ENCODE measurements at regions not wholly inside any gene's neighbourhood (a gene's known extent, or its start where the extent isn't known, plus 50 kb on each side); places are given as distances from the start of the nearest gene placed in this dataset.

DNA sequence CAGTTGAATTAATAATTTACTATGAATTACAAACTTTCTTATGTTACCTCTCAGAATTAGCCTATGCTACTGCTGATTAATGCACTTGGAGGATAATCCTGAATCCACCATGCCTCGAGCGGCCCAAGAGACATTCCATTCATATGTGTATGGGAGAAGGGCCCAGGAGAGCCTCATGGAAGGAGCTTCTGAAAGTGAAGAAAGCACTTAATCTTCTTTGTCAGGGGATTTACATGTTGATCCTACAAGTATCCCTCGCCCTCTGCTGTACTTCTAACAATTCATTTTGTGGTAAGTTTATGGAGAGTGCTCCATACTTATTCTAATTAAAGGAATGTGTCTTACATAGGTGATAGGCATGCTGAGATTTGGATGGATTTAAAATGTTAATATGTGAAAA is 1189.1 kb upstream of the NXPH2 start:
- Histone ChIP-seq H3K79me2 (ENCODE audit: insufficient read depth, low read length) (no peaks in the 10 kb centered on the region), H2AFZ (ENCODE audit: low read length) (no peak overlapping the region), H3K36me3 (ENCODE audit: insufficient read depth, low read length) (no peaks in the 10 kb centered on the region), H3K4me1 (ENCODE audit: insufficient read depth, low read length, poor library complexity, severe bottlenecking) (no peaks in the 10 kb centered on the region), H4K20me1 (ENCODE audit: insufficient read depth, low read length, poor library complexity, severe bottlenecking) (no peaks in the 10 kb centered on the region), H3K4me2 (ENCODE audit: low read depth, low read length, poor library complexity, severe bottlenecking) (no peak overlapping the region), H3K27me3 (ENCODE audit: insufficient read depth, low read length, poor library complexity, severe bottlenecking) (no peaks in the 10 kb centered on the region), H3K4me3 (ENCODE audit: low read length, poor library complexity, severe bottlenecking) (no peak overlapping the region), H3K9me2 (replicated peaks; ENCODE audit: low read depth, low read length) (no peaks in the 10 kb centered on the region), H3K9me3 (ENCODE audit: insufficient read depth, low read depth, low read length) (no peaks in the 10 kb centered on the region), H3F3A (ENCODE audit: low read depth) (no peaks in the 10 kb centered on the region), H3K9ac (ENCODE audit: low read depth, low read length, poor library complexity, severe bottlenecking) (no peak overlapping the region)
- TF ChIP-seq, protein P1, sequence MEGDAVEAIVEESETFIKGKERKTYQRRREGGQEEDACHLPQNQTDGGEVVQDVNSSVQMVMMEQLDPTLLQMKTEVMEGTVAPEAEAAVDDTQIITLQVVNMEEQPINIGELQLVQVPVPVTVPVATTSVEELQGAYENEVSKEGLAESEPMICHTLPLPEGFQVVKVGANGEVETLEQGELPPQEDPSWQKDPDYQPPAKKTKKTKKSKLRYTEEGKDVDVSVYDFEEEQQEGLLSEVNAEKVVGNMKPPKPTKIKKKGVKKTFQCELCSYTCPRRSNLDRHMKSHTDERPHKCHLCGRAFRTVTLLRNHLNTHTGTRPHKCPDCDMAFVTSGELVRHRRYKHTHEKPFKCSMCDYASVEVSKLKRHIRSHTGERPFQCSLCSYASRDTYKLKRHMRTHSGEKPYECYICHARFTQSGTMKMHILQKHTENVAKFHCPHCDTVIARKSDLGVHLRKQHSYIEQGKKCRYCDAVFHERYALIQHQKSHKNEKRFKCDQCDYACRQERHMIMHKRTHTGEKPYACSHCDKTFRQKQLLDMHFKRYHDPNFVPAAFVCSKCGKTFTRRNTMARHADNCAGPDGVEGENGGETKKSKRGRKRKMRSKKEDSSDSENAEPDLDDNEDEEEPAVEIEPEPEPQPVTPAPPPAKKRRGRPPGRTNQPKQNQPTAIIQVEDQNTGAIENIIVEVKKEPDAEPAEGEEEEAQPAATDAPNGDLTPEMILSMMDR (conservative IDR thresholded peaks at IDR 0.05; ENCODE audit: low read length), result no peak
- TF ChIP-seq EZH2phosphoT487 (IDR thresholded peaks at IDR 0.05; ENCODE audit: borderline replicate concordance), result no peak

DNA sequence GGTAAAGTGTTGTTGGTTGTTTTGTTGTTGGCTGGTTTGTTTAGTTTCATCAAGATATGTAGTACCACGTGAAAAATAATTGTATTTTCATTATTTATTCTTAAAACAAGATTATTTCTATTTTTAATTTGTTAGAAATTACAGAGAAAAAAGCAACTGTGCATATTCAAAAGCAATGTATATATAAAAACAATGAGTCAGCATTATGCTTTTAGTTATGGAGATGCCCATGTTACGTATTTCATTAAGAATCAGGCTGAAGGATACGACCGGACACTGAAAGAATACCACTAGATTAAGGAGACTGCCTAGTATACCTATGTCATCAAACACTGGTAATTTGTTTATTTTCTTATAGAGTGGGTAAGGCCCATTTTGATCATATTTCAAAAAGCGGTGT is 1188.4 kb upstream of the NXPH2 start:
- no peaks in the 10 kb centered on the region for H3K9me3 ChIP-seq (ENCODE audit: insufficient read depth, low read depth, low read length)
- H3K79me2 ChIP-seq (ENCODE audit: insufficient read depth, low read length), result no peaks in the 10 kb centered on the region
- H3K9me2 ChIP-seq (replicated peaks; ENCODE audit: low read depth, low read length), result no peaks in the 10 kb centered on the region
- H3K9ac ChIP-seq (ENCODE audit: low read depth, low read length, poor library complexity, severe bottlenecking), result no peak overlapping the region
- H4K20me1 ChIP-seq (ENCODE audit: insufficient read depth, low read length, poor library complexity, severe bottlenecking), result no peaks in the 10 kb centered on the region
- no peaks in the 10 kb centered on the region for H3K4me1 ChIP-seq (ENCODE audit: insufficient read depth, low read length, poor library complexity, severe bottlenecking)
- H3K27me3 ChIP-seq (ENCODE audit: insufficient read depth, low read length, poor library complexity, severe bottlenecking), result no peaks in the 10 kb centered on the region
- H3K4me2 ChIP-seq (ENCODE audit: low read depth, low read length, poor library complexity, severe bottlenecking), result no peak overlapping the region
- TF ChIP-seq, protein P1 (conservative IDR thresholded peaks at IDR 0.05; ENCODE audit: low read length), result no peak
- TF ChIP-seq EZH2phosphoT487 (IDR thresholded peaks at IDR 0.05; ENCODE audit: borderline replicate concordance), result no peak
- H3K36me3 ChIP-seq (ENCODE audit: insufficient read depth, low read length), result no peaks in the 10 kb centered on the region
- no peak overlapping the region for H2AFZ ChIP-seq (ENCODE audit: low read length)
- H3F3A ChIP-seq (ENCODE audit: low read depth), result no peaks in the 10 kb centered on the region
- H3K4me3 ChIP-seq (ENCODE audit: low read length, poor library complexity, severe bottlenecking), result no peak overlapping the region

- H3K79me2 ChIP-seq (ENCODE audit: insufficient read depth, low read length), result no peaks in the 10 kb centered on the region
These were observed 1187.5 kb upstream of the NXPH2 start for GRCh38 chr2:139967665-139968064.

More at GRCh38 chr2:139967665-139968064, 1187.5 kb upstream of the NXPH2 start:
- H3K4me2 ChIP-seq (ENCODE audit: low read depth, low read length, poor library complexity, severe bottlenecking), result no peak overlapping the region
- no peaks in the 10 kb centered on the region for H4K20me1 ChIP-seq (ENCODE audit: insufficient read depth, low read length, poor library complexity, severe bottlenecking)
- H3K9ac ChIP-seq (ENCODE audit: low read depth, low read length, poor library complexity, severe bottlenecking), result no peak overlapping the region
- H2AFZ ChIP-seq (ENCODE audit: low read length), result no peak overlapping the region
- TF ChIP-seq, protein P1 (conservative IDR thresholded peaks at IDR 0.05; ENCODE audit: low read length), result no peak
- TF ChIP-seq EZH2phosphoT487 (IDR thresholded peaks at IDR 0.05; ENCODE audit: borderline replicate concordance), result no peak
- no peaks in the 10 kb centered on the region for H3F3A ChIP-seq (ENCODE audit: low read depth)
- H3K27me3 ChIP-seq (ENCODE audit: insufficient read depth, low read length, poor library complexity, severe bottlenecking), result no peaks in the 10 kb centered on the region
- H3K9me2 ChIP-seq (replicated peaks; ENCODE audit: low read depth, low read length), result no peaks in the 10 kb centered on the region
- H3K4me1 ChIP-seq (ENCODE audit: insufficient read depth, low read length, poor library complexity, severe bottlenecking), result no peaks in the 10 kb centered on the region
- no peaks in the 10 kb centered on the region for H3K9me3 ChIP-seq (ENCODE audit: insufficient read depth, low read depth, low read length)
- no peak overlapping the region for H3K4me3 ChIP-seq (ENCODE audit: low read length, poor library complexity, severe bottlenecking)
- H3K36me3 ChIP-seq (ENCODE audit: insufficient read depth, low read length), result no peaks in the 10 kb centered on the region
